T-cell (primary cell): ENCODE measurements at regions not wholly inside any gene's neighbourhood (a gene's known extent, or its start where the extent isn't known, plus 50 kb on each side); places are given as distances from the start of the nearest gene placed in this dataset.

Experiments used
- ATAC-seq, 4 experiments: fragments of 200-7000 bp in 3 of 4; fragments of 150-1000 bp in 1 of 4; cut with Tn5 transposase; replicated peaks in 1 of 4; 1 replicate in 3 of 4; 2 replicates in 1 of 4; pipeline ENCODE4 v1.10.0; 2021; ENCODE audit warnings: moderate library complexity in 3 of 4, mild to moderate bottlenecking in 2 of 4, moderate number of reproducible peaks in 1 of 4
- CTCF ChIA-PET, 2 donors: fragments of 300-600 bp; sonication (Branson Sonifier 250); formaldehyde crosslinking; loops; one replicate each; lab custom pipeline; 2022; ENCODE audit warnings: antibody characterized with exemption in 2 of 2; lab: Charles Lee
- POLR2A ChIA-PET, 2 donors: fragments of 300-600 bp; sonication (Branson Sonifier 250); formaldehyde crosslinking; loops; one replicate each; lab custom pipeline; 2022; ENCODE audit warnings: antibody characterized with exemption in 2 of 2; lab: Charles Lee
- DNase-seq, 35 experiments: peaks; one replicate each; pipeline versions ENCODE4 v3.0.0 to v3.0.0-alpha.2; 2013 to 2023
- H3K27ac ChIP-seq: one replicate; pipeline ENCODE4 v1.5.1; 2013; ENCODE audit warnings: low read length
- H3K27me3 ChIP-seq, 2 experiments: replicated peaks in 1 of 2; 1 replicate in 1 of 2; 2 replicates in 1 of 2; pipeline versions ENCODE4 v1.6.1 to v1.7.0; 2013; ENCODE audit warnings: low read length in 1 of 2, mixed read lengths in 1 of 2; ENCODE audit not compliant: control insufficient read depth in 2 of 2, insufficient read depth in 2 of 2; ENCODE audit errors: extremely low read depth in 1 of 2
- H3K36me3 ChIP-seq, 2 donors: 1 replicate in 1 of 2; 2 replicates in 1 of 2; pipeline versions ENCODE4 v1.6.1 to v1.7.0; 2013; ENCODE audit warnings: low read length in 1 of 2; ENCODE audit not compliant: control insufficient read depth in 2 of 2, insufficient read depth in 1 of 2; ENCODE audit errors: extremely low read depth in 1 of 2
- H3K4me1 ChIP-seq, 2 experiments: 1 replicate in 1 of 2; 2 replicates in 1 of 2; pipeline versions ENCODE4 v1.6.1 to v1.7.0; 2013; ENCODE audit warnings: low read length in 2 of 2, mixed read lengths in 1 of 2; ENCODE audit not compliant: insufficient read depth in 2 of 2, control insufficient read depth in 1 of 2; ENCODE audit errors: extremely low read depth in 1 of 2
- H3K4me3 ChIP-seq, 2 donors: 1 replicate in 1 of 2; 2 replicates in 1 of 2; pipeline versions ENCODE4 v1.5.1 to v1.7.0; 2013; ENCODE audit warnings: mild to moderate bottlenecking in 2 of 2, low read length in 1 of 2, moderate library complexity in 1 of 2; ENCODE audit not compliant: control insufficient read depth in 1 of 2; ENCODE audit errors: extremely low read depth in 1 of 2
- H3K9me3 ChIP-seq: 2 replicates; pipeline ENCODE4 v1.7.0; 2013
- H3K27ac Mint-ChIP-seq, 2 donors: one replicate each; pipeline ENCODE4 v1.8.0; 2020 to 2021; ENCODE audit warnings: mild to moderate bottlenecking in 2 of 2, mixed read lengths in 2 of 2
- H3K27me3 Mint-ChIP-seq, 2 donors: one replicate each; pipeline ENCODE4 v1.8.0; 2021 to 2022; ENCODE audit warnings: mixed read lengths in 2 of 2
- H3K36me3 Mint-ChIP-seq: one replicate; pipeline ENCODE4 v1.8.0; 2021; ENCODE audit warnings: mixed read lengths
- H3K4me1 Mint-ChIP-seq, 3 donors: one replicate each; pipeline ENCODE4 v1.8.0; 2020 to 2022; ENCODE audit warnings: mixed read lengths in 3 of 3, mild to moderate bottlenecking in 1 of 3
- H3K4me3 Mint-ChIP-seq, 3 donors: one replicate each; pipeline ENCODE4 v1.8.0; 2020 to 2022; ENCODE audit warnings: mild to moderate bottlenecking in 3 of 3, mixed read lengths in 3 of 3, moderate library complexity in 3 of 3
- H3K9me3 Mint-ChIP-seq, 3 donors: one replicate each; pipeline ENCODE4 v1.8.0; 2020 to 2022; ENCODE audit warnings: mixed read lengths in 3 of 3
- WGBS: methylation state at CpG from one replicate; pipeline ENCODE4 v1.1.5; 2013; ENCODE audit warnings: missing lambda C conversion rate; ENCODE audit not compliant: insufficient coverage; 5-methylcytosine and 5-hydroxymethylcytosine counted together

DNA sequence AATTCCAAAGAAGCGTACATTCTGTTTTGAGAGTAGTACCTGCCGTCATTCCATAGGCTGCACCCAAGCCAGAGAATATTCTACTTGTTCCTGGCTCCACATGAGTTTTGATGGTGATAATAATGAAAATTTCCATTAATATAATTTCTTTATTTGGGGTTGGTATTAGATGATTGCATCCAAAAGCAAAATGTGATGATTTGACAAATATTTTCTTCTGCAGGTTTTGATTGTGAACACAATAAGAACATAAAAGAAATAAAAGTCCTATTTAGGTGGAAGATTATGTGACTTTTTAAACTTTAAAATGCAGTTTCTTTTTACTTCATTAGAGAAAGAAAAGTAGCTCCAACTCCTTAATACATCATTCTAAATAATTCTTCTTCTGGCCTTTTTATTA is 284.8 kb upstream of the FMN2 start:
- Mint-ChIP-seq H3K27me3 (peaks cover 1 to 5% of the 10 kb centered on the region in 2 donors), H3K27ac (no peak overlapping the region), H3K4me1 (peaks cover 24 to 27% (median 25%) of the 10 kb centered on the region in 3 donors), H3K9me3 (no peaks in the 10 kb centered on the region), H3K4me3 (no peak overlapping the region), H3K36me3 (no peaks in the 10 kb centered on the region)
- Histone ChIP-seq H3K27me3 (no peaks in the 10 kb centered on the region), H3K4me3 (no peak overlapping the region), H3K9me3 (no peaks in the 10 kb centered on the region), H3K4me1 (peaks cover 0 to 7% of the 10 kb centered on the region in 2 experiments), H3K36me3 (no peaks in the 10 kb centered on the region), H3K27ac (no peak overlapping the region)
- DNase-seq (no peak), ATAC-seq (no peak)
- ChIA-PET POLR2A (interaction anchor here in 1 of 2 donors (0.7 kb wide), 1 partner anchor 124 kb away, joined by 3 read pairs; no protein-coding TSS in a partner anchor), CTCF (interaction anchor here in 1 of 2 donors (0.7 kb wide), 1 partner anchor 402 kb away, joined by 3 read pairs; no protein-coding TSS in a partner anchor)
- no CpG with 5 or more reads among the region's 2 CpGs for WGBS

GRCh38 chr1:239807361-239807760 is 284.3 kb upstream of the FMN2 start:
- H3K9me3 Mint-ChIP-seq, result no peaks in the 10 kb centered on the region
- H3K9me3 ChIP-seq, result no peaks in the 10 kb centered on the region
- ChIA-PET POLR2A (interaction anchor here in 1 of 2 donors (0.7 kb wide), 1 partner anchor 124 kb away, joined by 3 read pairs; no protein-coding TSS in a partner anchor), CTCF (interaction anchor here in 1 of 2 donors (0.7 kb wide), 1 partner anchor 402 kb away, joined by 3 read pairs; no protein-coding TSS in a partner anchor)
- ATAC-seq (no peak), DNase-seq (no peak)
- H3K36me3 Mint-ChIP-seq, result no peaks in the 10 kb centered on the region
- H3K27me3 Mint-ChIP-seq, result peaks cover 1 to 5% of the 10 kb centered on the region in 2 donors
- H3K36me3 ChIP-seq, result no peaks in the 10 kb centered on the region
- H3K4me1 ChIP-seq, result peaks cover 0 to 7% of the 10 kb centered on the region in 2 experiments
- peaks cover 19 to 24% (median 21%) of the 10 kb centered on the region in 3 donors for H3K4me1 Mint-ChIP-seq
- no peak overlapping the region for H3K4me3 ChIP-seq
- no peak overlapping the region for H3K27ac ChIP-seq
- no peak overlapping the region for H3K4me3 Mint-ChIP-seq
- H3K27ac Mint-ChIP-seq, result no peak overlapping the region
- no peaks in the 10 kb centered on the region for H3K27me3 ChIP-seq

DNA sequence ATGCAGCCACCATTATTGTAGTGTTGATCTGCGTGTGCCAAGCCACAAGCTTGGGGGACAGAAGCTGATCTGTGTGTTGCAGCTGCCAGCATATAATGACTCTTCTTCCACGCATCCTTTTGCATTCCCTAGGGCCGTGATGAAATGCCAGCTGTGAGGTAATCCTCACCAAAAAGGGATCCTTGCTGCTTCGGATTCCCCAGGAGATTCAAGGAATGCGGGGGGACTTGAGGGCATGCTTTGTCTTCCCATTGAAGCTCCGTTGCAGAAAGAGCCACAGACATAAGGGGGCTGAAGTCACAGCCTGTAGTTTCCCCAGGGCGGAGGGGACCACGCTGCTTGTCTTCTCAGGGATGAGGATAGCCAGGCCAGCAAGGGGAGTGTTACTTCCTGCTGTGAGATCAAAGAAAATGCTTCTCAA is 281.6 kb upstream of the FMN2 start:
- H3K4me3 Mint-ChIP-seq, result no peak overlapping the region
- WGBS, result 90% methylated on average over 8 of the region's 8 CpGs
- Histone ChIP-seq H3K27me3 (no peaks in the 10 kb centered on the region), H3K4me1 (peaks cover 0 to 15% of the 10 kb centered on the region in 2 experiments), H3K4me3 (no peak overlapping the region), H3K9me3 (no peaks in the 10 kb centered on the region), H3K36me3 (no peaks in the 10 kb centered on the region), H3K27ac (no peak overlapping the region)
- CTCF ChIA-PET, result interaction anchor here in 1 of 2 donors (0.5 kb wide), 1 partner anchor 95 kb away, joined by 3 read pairs; no protein-coding TSS in a partner anchor
- POLR2A ChIA-PET, result no interaction called here
- no peak for DNase-seq
- no peak overlapping the region for H3K27ac Mint-ChIP-seq
- no peak for ATAC-seq
- no peaks in the 10 kb centered on the region for H3K36me3 Mint-ChIP-seq
- H3K4me1 Mint-ChIP-seq, result peaks cover 24 to 34% (median 28%) of the 10 kb centered on the region in 3 donors
- no peaks in the 10 kb centered on the region for H3K9me3 Mint-ChIP-seq
- no peaks in the 10 kb centered on the region for H3K27me3 Mint-ChIP-seq

DNA sequence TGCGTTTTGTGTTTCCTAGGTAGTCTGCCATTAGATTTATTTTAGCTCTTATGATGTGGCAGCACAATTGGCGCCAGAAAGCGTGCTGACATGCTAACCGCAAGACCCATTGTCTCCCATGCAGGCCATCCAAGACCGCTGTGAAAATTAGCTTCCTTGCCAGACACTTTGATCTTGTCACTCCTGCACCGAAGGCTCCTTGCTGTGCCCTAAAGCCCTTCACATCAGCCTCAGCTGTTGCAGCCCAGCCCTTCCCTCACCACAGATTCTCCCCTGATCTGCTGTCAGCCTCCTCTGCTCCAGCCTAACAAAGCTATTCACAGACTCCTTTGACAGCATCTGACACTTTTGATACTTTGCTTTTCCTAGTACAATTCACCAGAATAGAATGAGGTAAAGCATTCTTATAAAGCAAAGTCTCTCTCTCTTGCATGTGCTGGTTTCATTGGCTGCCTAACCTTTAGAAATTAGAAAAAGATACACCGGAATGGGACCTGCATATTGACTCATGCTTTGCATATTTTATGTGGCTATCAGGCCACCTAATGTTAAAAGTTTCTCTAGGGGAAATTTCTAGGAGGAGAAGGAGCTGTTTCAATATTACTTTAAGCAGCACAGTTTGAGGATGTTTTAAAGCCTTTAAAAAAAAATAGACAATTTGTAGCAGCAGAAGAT is 280.3 kb upstream of the FMN2 start:
- ChIA-PET POLR2A (interaction anchor here in 1 of 2 donors (0.6 kb wide), 1 partner anchor 435 kb away, joined by 5 read pairs; no protein-coding TSS in a partner anchor), CTCF (no interaction called here)
- no peak overlapping the region for H3K4me3 Mint-ChIP-seq

DNA sequence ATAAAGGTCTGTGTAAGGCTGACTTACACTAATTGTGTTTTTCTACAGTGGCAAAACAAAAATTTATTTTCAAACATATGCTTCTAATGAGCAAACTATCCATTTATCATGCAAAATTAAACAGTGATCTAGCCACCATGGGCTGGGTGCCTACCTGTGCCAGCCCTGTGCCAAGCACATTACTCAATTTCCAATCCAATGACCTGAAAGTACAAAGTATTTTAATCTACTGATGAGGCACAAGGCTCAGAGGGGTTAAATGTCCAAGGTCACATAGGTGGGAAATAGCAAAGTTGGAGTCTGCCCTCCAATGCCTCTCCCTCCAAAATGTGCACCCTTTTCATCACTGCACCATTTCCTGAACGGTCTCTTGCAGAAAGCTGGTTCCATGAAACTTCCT is 279.1 kb upstream of the FMN2 start:
- DNase-seq, result no peak
- Mint-ChIP-seq H3K27ac (no peak overlapping the region), H3K4me1 (peaks cover 16 to 38% (median 33%) of the 10 kb centered on the region in 3 donors), H3K4me3 (no peak overlapping the region), H3K27me3 (no peaks in the 10 kb centered on the region), H3K9me3 (no peaks in the 10 kb centered on the region), H3K36me3 (no peaks in the 10 kb centered on the region)
- H3K27me3 ChIP-seq, result no peaks in the 10 kb centered on the region
- CTCF ChIA-PET, result interaction anchor here in 1 of 2 donors (0.6 kb wide), 1 partner anchor 49 kb away, joined by 3 read pairs; no protein-coding TSS in a partner anchor
- no peaks in the 10 kb centered on the region for H3K36me3 ChIP-seq
- no peak overlapping the region for H3K4me3 ChIP-seq
- 100% methylated on average over 1 of the region's 1 CpG for WGBS
- POLR2A ChIA-PET, result no interaction called here
- no peaks in the 10 kb centered on the region for H3K9me3 ChIP-seq
- H3K27ac ChIP-seq, result no peak overlapping the region
- no peak for ATAC-seq
- H3K4me1 ChIP-seq, result peaks cover 0 to 15% of the 10 kb centered on the region in 2 experiments

More for the DNA sequence above, 280.3 kb upstream of the FMN2 start:
- Histone ChIP-seq H3K9me3 (no peaks in the 10 kb centered on the region), H3K4me3 (no peak overlapping the region), H3K4me1 (peaks cover 0 to 15% of the 10 kb centered on the region in 2 experiments), H3K27ac (no peak overlapping the region), H3K36me3 (no peaks in the 10 kb centered on the region), H3K27me3 (no peaks in the 10 kb centered on the region)
- H3K36me3 Mint-ChIP-seq, result no peaks in the 10 kb centered on the region
- peaks cover 16 to 37% (median 33%) of the 10 kb centered on the region in 3 donors for H3K4me1 Mint-ChIP-seq
- DNase-seq (peak in 4 of 35 experiments; percentile 1 to 33 (median 6)), ATAC-seq (peak in 3 of 4 experiments; percentile 33 to 62 (median 55))
- H3K27me3 Mint-ChIP-seq, result no peaks in the 10 kb centered on the region
- H3K27ac Mint-ChIP-seq, result peak overlapping the region in 1 of 2 donors; percentile 39
- no peaks in the 10 kb centered on the region for H3K9me3 Mint-ChIP-seq
- 18% methylated on average over 6 of the region's 7 CpGs for WGBS

DNA sequence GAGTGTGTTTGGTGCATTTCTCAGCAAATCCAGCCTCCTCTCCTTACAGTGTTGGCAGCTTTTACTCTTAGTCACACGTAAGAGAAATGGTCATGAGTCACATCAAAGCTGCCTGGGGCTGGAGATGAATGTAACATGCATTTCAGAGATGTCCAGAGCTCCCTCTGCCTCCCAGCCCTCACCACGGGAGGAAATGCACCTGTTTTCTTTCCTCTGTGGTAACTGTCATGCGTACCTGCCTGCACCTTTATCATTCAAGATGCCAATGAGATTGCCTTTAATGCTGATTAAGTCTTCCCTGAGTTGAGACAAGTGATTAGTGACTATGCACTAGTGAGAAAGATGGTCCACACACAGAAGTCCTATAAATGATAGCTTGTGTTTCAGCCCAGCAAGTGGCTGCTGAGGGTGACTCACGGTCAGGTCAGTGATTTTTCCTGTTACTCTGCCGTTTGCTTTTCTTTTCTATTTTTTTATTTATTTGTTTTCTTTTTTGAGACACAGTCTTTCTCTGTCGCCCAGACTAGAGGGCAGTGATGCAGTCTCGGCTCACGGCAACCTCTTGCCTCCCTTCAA is 277.3 kb upstream of the FMN2 start:
- ATAC-seq (peak in 3 of 4 experiments; percentile 38 to 44 (median 43)), DNase-seq (peak in 1 of 35 experiments; percentile 12)
- peak overlapping the region in 1 of 2 donors; percentile 3 for H3K27ac Mint-ChIP-seq
- H3K9me3 Mint-ChIP-seq, result no peaks in the 10 kb centered on the region
- H3K27me3 ChIP-seq, result no peaks in the 10 kb centered on the region
- no peaks in the 10 kb centered on the region for H3K27me3 Mint-ChIP-seq
- H3K9me3 ChIP-seq, result no peaks in the 10 kb centered on the region
- H3K4me3 ChIP-seq, result no peak overlapping the region
- 60% methylated on average over 5 of the region's 8 CpGs for WGBS
- H3K36me3 Mint-ChIP-seq, result no peaks in the 10 kb centered on the region
- ChIA-PET POLR2A (no interaction called here), CTCF (no interaction called here)
- H3K27ac ChIP-seq, result no peak overlapping the region
- H3K36me3 ChIP-seq, result no peaks in the 10 kb centered on the region
- peaks cover 0 to 15% of the 10 kb centered on the region in 2 experiments for H3K4me1 ChIP-seq
- peaks cover 20 to 39% (median 33%) of the 10 kb centered on the region in 3 donors for H3K4me1 Mint-ChIP-seq
- H3K4me3 Mint-ChIP-seq, result peak overlapping the region; percentile 35 to 63 (median 52)
